Activated naive CD4-positive, alpha-beta T cell treated with Interleukin-2 at 50 U/mL for 16 hours (primary cell): ENCODE measurements at regions not wholly inside any gene's neighbourhood (a gene's known extent, or its start where the extent isn't known, plus 50 kb on each side); places are given as distances from the start of the nearest gene placed in this dataset.

Experiments used
- DNase-seq: peaks from one replicate; pipeline ENCODE4 v3.0.0-alpha.2; 2020

DNA sequence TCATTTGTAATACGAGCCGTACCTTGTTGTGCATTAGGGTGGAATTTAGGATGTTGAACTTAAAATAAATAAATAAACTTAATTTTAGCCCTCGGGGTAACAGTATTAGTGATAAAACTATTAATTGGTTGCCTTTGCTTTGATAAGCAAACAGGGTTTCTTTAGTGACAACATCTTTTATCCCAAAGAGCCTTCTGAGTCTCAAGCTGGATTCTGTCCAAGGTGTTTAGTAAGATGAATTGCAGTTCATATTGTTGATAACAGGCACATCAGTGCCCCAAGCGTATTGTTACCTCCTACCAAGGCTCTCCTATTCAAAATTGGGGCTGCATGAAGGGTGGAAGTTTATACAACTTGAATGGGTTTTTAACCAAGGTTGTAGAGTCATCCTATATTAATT lies 144.4 kb upstream of the CELF2 start:
- no peak for DNase-seq

GRCh38 chr10:10873915-10874314 lies 143.8 kb upstream of the CELF2 start:
- no peak for DNase-seq

DNA sequence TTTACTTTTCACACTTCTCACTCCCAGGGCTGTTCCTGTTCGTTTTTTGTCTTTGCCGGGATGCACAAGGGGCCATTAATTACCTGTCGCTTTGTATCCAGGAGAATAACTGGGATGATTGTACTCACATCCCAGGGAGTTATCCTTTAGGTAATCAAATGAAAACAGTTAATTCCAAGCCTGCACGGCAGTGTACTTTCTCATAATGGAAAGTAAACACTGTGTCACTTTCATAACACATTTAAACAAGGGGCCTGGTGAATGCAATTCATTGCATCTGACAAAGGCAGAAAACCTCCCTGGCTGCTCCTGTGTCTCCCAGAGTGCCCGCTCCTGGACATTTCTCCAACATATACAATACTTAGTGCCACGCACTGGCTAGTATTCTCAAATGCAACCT lies 138.7 kb upstream of the CELF2 start:
- DNase-seq: no peak

- no peak for DNase-seq
Observed at GRCh38 chr10:10881117-10881813, 136.4 kb upstream of the CELF2 start.

DNA sequence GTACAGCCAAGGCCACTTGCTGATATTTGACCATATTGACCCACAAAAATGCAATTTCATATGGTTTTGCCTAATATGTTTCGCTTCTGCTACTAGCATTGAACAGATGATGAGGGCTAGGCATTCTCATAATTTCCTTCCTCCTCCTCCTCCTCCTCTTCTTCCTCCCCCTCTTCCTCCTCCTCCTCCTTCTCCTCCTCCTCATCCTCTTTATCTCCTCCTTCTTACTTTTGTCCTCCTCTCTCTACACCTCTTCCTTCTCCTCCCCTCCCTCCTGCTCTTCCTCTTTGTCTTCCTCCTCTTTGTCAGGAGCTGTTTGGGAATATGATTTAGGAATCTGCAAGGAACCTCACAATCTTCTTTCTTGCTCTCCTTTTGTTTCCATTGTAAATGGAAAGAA lies 133.9 kb upstream of the CELF2 start:
- DNase-seq: no peak

DNA sequence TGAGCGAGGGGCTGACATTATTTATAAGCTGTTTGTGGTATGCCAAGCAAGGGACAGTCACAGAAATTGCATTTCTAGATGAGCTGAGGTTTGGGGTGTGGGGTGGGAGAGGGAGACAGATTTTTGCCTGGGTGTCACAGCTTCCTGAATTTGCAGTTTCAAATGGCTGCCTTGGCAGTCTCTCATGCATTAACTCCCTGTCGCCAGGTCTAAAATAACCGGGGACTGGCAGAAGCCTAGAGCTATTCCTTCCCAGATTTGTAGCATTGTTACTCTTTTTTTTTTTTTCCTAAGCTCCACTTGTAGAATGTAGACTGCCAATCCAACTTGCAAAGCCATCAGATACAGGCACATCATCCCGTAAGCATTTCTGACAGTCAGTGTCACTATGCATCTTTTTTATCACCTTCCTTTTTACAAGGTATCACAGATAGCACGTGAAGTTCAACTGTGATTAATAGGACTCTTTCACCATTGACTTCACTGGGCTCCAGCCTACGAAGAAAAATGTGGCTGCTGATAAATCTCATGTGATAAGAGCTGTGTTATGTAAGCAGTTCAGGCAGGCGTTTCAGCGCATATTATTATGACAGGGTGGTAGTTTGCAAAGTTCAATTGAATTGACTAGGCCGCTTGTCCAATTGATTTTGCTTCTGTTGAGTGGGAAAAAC lies 130.7 kb upstream of the CELF2 start:
- no peak for DNase-seq

- no peak for DNase-seq
Observed at GRCh38 chr10:10891124-10892082, 126.3 kb upstream of the CELF2 start.

- DNase-seq: no peak
Observed at GRCh38 chr10:10892290-10892875, 125.3 kb upstream of the CELF2 start.

GRCh38 chr10:10897400-10897799 lies 120.3 kb upstream of the CELF2 start:
- DNase-seq: no peak

DNA sequence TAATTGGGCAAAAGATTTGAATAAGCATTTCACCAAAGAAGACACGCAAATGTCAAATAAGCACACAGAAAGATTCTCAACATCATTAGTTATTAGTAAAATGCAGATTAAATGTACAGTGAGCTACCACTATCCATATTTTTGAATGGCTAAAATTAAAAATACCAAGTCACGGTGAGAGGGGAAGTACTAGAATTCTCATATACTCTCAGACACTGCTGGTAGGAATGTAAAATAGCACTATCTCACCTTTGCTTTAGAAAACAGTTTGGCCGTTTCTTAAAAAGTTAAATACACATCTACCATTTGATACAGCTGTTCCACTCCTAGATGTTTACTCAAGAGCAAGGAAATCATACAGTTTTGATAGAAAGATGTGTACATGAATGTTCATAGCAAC lies 115.8 kb upstream of the CELF2 start:
- DNase-seq: no peak

GRCh38 chr10:10902951-10903350 lies 114.7 kb upstream of the CELF2 start:
- no peak for DNase-seq

GRCh38 chr10:10903620-10904019 lies 114.1 kb upstream of the CELF2 start:
- no peak for DNase-seq

DNA sequence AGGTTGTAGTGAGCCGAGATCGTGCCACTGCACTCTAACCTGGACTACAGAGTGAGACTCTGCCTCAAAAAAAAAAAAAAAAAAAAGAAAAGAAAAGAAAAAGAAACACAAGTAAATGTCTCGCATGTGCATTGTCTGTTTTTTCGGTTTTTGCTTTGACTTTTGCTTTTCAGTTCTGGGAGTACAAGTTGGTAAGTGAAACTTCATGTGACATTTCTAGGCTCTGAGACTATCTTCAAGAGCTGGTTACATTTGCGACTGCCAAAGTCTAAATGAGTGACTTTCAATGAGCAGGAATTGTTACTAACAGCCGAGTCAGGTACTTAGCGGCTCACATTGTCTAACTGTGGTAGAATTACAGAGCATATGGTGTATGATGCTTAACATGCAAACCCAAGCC lies 107.0 kb upstream of the CELF2 start:
- no peak for DNase-seq

DNA sequence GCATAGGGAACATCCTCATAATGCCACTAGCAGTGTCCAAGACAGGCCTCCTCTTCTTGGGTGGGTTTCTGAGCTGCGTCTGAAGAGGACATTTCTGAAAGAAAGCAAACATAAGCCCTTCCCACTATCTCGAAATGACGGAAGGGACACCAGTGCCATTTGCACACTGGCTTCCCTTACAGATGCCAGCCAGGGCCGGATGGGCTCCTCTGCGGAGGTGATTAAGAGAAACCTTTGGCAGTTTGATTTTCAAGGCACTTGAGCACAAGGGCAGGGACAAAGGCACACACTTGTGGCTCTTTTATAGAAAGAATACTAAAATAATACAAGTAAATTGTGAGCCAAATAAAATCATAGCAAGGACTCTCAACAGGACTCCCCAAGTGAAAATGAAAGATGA lies 106.6 kb upstream of the CELF2 start:
- no peak for DNase-seq

DNA sequence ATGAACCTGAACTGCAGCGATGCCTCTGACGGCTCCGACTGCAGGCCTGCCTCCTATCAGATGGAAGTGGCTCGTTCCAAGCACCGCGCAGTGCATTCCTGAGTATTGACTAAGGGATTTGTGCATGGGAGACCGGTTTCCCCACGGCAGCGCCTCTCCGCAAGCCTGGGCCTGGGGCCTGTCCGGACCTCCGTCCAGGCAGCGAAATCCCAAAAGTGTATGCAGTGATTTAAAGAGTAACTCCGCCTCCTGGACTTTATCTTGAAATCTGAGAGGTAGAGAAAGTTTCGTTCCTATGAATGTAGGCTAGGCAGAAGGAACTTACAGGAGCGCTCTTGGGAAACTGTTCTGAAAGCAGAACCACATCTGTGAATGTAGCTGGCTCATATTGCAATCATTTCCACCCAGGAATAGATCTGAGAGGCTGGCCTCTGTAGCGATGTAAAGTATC lies 106.2 kb upstream of the CELF2 start:
- no peak for DNase-seq

GRCh38 chr10:10914144-10914543 lies 103.5 kb upstream of the CELF2 start:
- DNase-seq: no peak

GRCh38 chr10:10915215-10915614 lies 102.5 kb upstream of the CELF2 start:
- no peak for DNase-seq

GRCh38 chr10:10917031-10917430 lies 100.6 kb upstream of the CELF2 start:
- no peak for DNase-seq

DNA sequence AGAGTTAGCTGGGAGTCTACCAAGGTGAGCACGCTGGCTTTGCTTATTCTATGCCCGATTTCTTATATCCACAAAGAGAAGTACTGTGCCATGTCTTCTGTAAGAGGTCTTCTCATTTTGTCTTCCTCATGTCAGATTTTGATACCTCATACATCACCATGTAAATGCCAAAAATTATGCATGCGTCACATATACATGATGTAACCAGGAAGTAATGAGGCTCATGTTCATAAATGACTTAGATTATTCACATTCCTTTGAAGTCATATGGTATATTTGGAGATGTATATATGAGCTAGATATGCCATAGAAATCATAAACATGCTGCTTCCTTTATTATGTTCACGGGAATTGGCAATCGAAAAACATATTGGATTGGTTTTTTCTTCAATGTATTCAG lies 97.7 kb upstream of the CELF2 start:
- DNase-seq: no peak

DNA sequence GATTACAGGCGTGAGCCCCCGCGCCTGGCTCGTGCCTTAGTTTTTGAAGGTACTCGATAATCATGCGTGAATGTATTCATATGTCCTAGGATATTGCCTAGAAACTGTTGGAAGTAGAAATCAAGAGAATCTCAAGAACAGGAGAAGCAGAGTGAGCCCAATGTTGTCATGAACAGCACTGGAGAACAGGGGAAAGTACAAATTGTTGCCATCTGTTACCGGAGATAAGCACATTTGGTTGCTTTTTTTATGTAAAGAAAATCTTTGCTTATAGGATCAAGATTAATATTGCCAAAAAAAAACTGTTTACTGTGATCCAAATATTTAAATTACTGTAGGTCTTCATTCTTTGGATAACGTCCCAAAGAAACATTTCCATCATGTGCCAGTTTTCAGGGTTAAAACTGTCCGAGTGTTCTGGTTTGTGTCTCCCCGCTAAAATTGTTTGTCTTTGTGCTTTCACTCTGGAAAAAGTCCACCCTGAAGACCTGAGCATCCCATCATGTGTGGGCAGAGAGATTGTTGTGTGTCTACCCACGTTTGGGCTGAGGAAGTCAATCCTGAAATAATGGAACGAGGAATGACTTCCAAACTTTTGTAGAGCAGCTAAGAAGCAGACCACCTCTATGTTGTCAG lies 95.7 kb upstream of the CELF2 start:
- no peak for DNase-seq

DNA sequence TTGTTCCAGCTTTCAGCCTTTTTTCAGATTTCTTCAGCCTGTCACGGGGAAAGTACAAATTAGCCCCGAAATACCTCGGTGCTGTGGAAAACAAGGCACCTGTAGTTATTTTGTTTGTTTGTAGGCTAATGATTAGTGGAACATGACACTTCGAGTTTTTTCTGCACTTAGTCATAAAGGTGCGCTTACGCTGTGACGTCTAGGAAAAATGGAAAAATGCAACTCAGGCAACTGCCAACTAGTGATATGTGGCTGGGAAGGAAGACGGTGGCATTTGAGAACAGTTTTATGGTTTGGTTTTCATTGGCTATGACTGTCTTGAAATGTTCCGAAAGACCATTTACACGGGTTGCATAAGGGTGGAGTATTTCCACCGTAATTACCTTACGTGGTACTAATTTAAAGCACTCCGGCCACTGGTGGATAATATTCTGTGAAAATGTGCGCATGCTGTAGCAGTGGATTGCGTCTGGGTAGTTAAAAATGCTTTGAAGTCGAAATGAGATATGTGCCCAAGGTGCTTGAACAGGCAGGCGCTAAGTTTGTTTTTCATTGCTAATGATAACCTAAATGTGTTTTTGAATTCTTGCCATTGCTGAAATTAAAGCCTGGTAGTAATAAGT lies 94.5 kb upstream of the CELF2 start:
- DNase-seq: no peak

DNA sequence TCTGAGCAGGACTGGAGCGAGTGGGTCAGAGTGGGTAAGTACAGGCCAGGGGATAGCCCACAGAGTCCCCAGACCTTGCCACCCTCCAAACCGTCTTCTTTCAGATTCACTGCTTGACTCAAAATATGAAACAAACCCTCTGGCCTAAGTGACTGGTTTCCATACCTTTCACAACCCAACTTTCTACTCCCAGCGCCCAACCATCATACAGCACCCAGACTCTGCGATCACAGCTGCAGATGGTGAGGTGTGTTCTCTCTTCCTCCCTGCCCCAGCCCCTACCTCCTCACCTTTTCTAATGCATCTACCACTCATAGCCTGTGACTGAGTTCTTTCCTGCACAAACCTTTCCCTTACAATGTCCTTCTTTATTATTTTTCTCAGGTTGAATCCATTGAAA lies 92.0 kb upstream of the CELF2 start:
- no peak for DNase-seq
